H1 (cell line): ENCODE measurements at regions not wholly inside any gene's neighbourhood (a gene's known extent, or its start where the extent isn't known, plus 50 kb on each side); places are given as distances from the start of the nearest gene placed in this dataset.

Source experiments
- CEBPB ChIP-seq: IDR thresholded peaks from 2 replicates; pipeline ENCODE4 v1.6.1; 2012; ENCODE audit warnings: low read depth, low read length
- CHD7 ChIP-seq: fragments of 300-600 bp; sonication (generic); IDR thresholded peaks from 2 replicates; pipeline ENCODE4 v1.7.1; 2012; ENCODE audit warnings: low read length, moderate library complexity, mild to moderate bottlenecking, inconsistent platforms; ENCODE audit not compliant: insufficient replicate concordance
- HDAC6 ChIP-seq: IDR thresholded peaks from one replicate; pipeline ENCODE4 v1.7.1; 2012; ENCODE audit warnings: low read depth, mild to moderate bottlenecking, inconsistent platforms, low read length, moderate library complexity
- JUND ChIP-seq: IDR thresholded peaks from 2 replicates; pipeline ENCODE4 v1.6.1; 2011; ENCODE audit warnings: mild to moderate bottlenecking, improper control_type of control experiment, low read length
- POLR2A ChIP-seq, 2 experiments: IDR thresholded peaks; 1 replicate in 1 of 2; 2 replicates in 1 of 2; pipeline ENCODE4 v1.6.1; 2011; ENCODE audit warnings: low read depth in 2 of 2, low read length in 2 of 2, mild to moderate bottlenecking in 2 of 2; ENCODE audit errors: control extremely low read depth in 1 of 2
- SUZ12 ChIP-seq: fragments of 200-600 bp; sonication (generic); IDR thresholded peaks from 2 replicates; pipeline ENCODE4 v1.6.1; 2012; ENCODE audit warnings: mild to moderate bottlenecking, inconsistent platforms, low read length, moderate library complexity, mixed read lengths
- TAF1 ChIP-seq: IDR thresholded peaks from 2 replicates; pipeline ENCODE4 v1.6.1; 2011; ENCODE audit warnings: mild to moderate bottlenecking, low read depth, low read length

DNA sequence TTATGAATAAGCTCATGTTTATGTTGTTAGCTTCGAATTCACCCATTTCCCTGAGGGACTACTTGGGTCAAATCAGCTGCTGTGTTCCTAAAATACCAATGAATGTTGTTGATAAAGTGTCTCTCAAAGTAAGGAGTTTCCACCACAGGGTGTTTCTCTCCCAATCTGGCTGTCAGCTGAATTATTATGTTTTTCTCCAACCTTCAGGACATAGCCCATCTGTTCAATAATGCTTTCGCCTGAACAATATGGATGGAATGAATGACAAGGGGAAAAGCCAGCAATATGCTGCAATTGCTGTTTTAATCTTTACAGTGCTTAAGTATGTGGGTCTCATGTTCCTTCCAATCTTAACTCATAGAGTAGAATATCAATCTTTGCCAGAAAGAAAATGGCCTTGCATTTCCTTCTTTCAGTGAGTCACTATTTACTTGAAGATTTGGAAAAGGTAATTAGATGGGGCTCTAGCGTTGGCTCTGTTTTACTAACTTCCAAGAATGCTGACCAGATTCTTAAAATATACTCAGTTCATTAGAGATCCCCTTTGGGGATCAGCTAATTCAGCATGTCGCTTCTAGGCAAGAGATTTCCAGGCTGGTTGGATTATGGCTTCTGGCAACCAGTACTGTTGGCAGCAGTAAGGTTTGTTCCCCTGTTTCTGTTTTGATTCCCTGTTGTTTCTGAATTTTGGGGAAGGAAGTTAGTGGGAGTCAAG is 410.5 kb downstream of the PPP3CA start (continued):
- TF ChIP-seq CHD7 (no peak), HDAC6 (no peak), JUND (no peak), POLR2A (IDR thresholded peaks at IDR 0.05; ENCODE audit: control extremely low read depth in 1 of 2, low read depth in 2 of 2, low read length in 2 of 2) (no peak), CEBPB (no peak), TAF1 (no peak), SUZ12 (no peak)
